ENCODE measurements at regions not wholly inside any gene's neighbourhood (a gene's known extent, or its start where the extent isn't known, plus 50 kb on each side); places are given as distances from the start of the nearest gene placed in this dataset.

DNA sequence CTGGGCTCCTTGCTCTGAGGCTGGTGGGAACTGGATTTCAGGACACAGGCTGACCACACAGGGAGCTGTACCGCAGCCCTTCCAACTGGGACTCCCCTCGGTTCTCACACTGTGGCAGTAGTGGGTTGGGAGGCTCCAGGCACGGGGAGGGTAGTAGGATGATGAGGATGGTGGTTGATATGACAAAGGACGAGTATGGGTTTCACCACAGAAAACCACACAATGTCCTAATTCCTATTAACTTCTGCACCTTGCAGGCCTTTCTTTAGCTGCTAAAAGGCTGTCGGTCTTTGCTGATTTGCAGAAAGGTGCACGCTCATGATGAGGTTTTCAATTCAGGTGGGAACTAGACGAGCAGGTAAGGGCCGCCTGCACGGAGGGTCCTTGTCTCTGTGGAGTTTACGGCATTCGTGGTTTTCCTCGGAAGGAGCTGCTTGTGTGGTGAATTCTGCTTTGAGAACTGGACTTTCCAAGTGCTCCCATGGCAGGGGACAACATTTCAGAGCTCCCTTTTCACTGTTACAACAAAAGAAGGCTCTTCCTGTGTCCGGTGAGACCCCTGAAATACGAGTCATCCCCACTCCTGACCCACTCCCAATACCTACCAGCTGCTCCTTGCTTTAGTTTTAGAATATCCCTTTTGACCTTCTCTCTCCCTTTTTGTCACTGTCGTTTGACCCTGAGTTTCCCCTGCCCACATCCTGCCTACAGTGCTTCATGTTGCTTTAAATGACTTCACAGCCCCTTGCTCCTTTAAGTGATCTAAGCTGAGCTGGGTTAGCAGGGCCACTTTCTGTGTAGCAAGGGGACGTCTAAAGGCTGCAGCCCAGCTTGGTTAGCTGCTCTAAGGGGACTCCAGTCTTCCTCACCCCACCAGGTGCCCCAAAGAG is 125.1 kb downstream of the MRPS6 start:
- no peak for TF ChIP-seq POLR2AphosphoS5 (IDR thresholded peaks at IDR 0.05; ENCODE audit: low read depth, low read length)
- TF ChIP-seq RBBP5 (IDR thresholded peaks at IDR 0.05; ENCODE audit: borderline replicate concordance, low read depth, low read length), result no peak
- TF ChIP-seq, protein P1, sequence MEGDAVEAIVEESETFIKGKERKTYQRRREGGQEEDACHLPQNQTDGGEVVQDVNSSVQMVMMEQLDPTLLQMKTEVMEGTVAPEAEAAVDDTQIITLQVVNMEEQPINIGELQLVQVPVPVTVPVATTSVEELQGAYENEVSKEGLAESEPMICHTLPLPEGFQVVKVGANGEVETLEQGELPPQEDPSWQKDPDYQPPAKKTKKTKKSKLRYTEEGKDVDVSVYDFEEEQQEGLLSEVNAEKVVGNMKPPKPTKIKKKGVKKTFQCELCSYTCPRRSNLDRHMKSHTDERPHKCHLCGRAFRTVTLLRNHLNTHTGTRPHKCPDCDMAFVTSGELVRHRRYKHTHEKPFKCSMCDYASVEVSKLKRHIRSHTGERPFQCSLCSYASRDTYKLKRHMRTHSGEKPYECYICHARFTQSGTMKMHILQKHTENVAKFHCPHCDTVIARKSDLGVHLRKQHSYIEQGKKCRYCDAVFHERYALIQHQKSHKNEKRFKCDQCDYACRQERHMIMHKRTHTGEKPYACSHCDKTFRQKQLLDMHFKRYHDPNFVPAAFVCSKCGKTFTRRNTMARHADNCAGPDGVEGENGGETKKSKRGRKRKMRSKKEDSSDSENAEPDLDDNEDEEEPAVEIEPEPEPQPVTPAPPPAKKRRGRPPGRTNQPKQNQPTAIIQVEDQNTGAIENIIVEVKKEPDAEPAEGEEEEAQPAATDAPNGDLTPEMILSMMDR (IDR thresholded peaks at IDR 0.05; ENCODE audit: control extremely low read depth in 1 of 3, insufficient read depth in 1 of 3, low read depth in 1 of 3, low read length in 3 of 3), result no peak
- no peak for TF ChIP-seq SP2 (IDR thresholded peaks at IDR 0.05; ENCODE audit: low read length)

Measured in H1 (cell line).